Left lung (tissue), 4 donors: ENCODE measurements at regions not wholly inside any gene's neighbourhood (a gene's known extent, or its start where the extent isn't known, plus 50 kb on each side); places are given as distances from the start of the nearest gene placed in this dataset.

Source experiments
- ATAC-seq: fragments of 200-7000 bp; cut with Tn5 transposase; one replicate; pipeline ENCODE4 v1.9.1; 2020; ENCODE audit warnings: moderate library complexity
- DNase-seq, 4 donors: peaks; one replicate each; pipeline ENCODE4 v3.0.0-alpha.2; 2013 to 2020
- H3K27ac ChIP-seq, 2 donors: fragments of 200-600 bp; sonication (generic) in 1 of 2; one replicate each; pipeline versions ENCODE4 v1.5.0 to v1.8.0; 2020 to 2021
- H3K27me3 ChIP-seq, 2 donors: fragments of 200-600 bp; sonication (generic) in 1 of 2; one replicate each; pipeline versions ENCODE4 v1.5.0 to v1.8.0; 2020 to 2021
- H3K36me3 ChIP-seq, 2 donors: fragments of 200-600 bp; sonication (generic) in 1 of 2; one replicate each; pipeline versions ENCODE4 v1.5.0 to v1.8.0; 2020 to 2021
- H3K4me1 ChIP-seq, 2 donors: fragments of 200-600 bp; one replicate each; pipeline ENCODE4 v1.8.0; 2021
- H3K4me3 ChIP-seq, 2 donors: fragments of 200-600 bp; sonication (generic) in 1 of 2; one replicate each; pipeline versions ENCODE4 v1.5.0 to v1.8.0; 2020 to 2021; ENCODE audit warnings: mild to moderate bottlenecking in 1 of 2
- H3K9me3 ChIP-seq, 2 donors: fragments of 200-600 bp; sonication (generic) in 1 of 2; one replicate each; pipeline versions ENCODE4 v1.5.0 to v1.8.0; 2020 to 2021
- intact Hi-C, 2 donors: fragments of 100-400 bp; cut with DNase I; formaldehyde crosslinking; loops; one replicate each; pipeline versions ENCODE4 v1.11.2 to v1.14.2; 2022
- TF ChIP-seq, protein P1 (sequence below), 2 donors: fragments of 200-600 bp; sonication (generic) in 1 of 2; IDR thresholded peaks; one replicate each; pipeline versions ENCODE4 v1.5.0 to v1.8.0; 2021; ENCODE audit warnings: antibody characterized with exemption in 2 of 2
- donor health status: DM: no; HTN: yes; CAD: no.
- donor health status: DM: no; HTN: no; CAD: no.

DNA sequence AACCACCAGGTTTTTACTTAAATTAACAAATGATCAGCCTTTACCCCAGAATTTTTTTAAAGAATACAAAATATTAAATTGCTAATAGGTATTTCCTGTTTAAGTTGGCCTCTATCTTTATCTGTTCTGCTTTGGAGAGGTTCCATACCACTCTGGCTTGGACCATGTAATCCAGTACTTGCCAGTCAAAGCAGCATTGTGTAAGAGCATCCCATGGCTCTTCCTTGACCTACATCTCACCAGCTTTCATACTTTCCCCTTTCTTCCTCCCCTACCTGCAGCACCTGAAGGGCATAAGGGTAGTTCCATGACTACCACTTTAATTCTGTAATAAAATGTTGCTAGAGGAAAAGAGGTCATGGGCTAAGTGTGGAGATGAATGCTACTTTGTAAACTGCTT, 140.8 kb upstream of the MTAP start:
- TF ChIP-seq, protein P1, sequence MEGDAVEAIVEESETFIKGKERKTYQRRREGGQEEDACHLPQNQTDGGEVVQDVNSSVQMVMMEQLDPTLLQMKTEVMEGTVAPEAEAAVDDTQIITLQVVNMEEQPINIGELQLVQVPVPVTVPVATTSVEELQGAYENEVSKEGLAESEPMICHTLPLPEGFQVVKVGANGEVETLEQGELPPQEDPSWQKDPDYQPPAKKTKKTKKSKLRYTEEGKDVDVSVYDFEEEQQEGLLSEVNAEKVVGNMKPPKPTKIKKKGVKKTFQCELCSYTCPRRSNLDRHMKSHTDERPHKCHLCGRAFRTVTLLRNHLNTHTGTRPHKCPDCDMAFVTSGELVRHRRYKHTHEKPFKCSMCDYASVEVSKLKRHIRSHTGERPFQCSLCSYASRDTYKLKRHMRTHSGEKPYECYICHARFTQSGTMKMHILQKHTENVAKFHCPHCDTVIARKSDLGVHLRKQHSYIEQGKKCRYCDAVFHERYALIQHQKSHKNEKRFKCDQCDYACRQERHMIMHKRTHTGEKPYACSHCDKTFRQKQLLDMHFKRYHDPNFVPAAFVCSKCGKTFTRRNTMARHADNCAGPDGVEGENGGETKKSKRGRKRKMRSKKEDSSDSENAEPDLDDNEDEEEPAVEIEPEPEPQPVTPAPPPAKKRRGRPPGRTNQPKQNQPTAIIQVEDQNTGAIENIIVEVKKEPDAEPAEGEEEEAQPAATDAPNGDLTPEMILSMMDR (IDR thresholded peaks at IDR 0.05), result no peak
- ATAC-seq, result no peak
- intact Hi-C loops, result no loop called here
- Histone ChIP-seq H3K4me1 (no peaks in the 10 kb centered on the region), H3K27me3 (peaks cover 0 to 5% of the 10 kb centered on the region in 2 donors), H3K27ac (no peak overlapping the region), H3K36me3 (no peaks in the 10 kb centered on the region), H3K4me3 (no peak overlapping the region), H3K9me3 (no peaks in the 10 kb centered on the region)
- DNase-seq, result no peak

DNA sequence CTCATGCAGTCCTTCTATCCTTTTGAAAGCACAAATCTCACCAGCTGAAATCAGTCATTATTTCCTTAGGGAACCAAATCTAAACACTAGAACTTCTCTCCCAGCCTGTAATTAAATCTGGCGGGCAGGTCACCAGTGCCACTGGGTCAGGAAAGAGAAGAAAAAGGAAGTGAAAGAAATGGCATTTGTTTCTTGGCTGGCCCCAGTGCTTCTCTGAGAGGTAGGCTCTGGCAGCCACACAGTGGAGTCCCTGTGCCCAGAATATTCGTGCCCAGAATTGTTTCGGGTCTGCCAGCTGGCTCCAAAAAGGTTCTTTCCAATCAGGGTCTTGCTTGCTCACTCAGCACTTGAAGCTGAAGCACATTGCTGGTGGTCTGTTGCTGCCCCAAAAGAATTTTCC, 133.9 kb upstream of the MTAP start:
- Histone ChIP-seq H3K27ac (no peak overlapping the region), H3K4me3 (no peak overlapping the region), H3K4me1 (no peaks in the 10 kb centered on the region), H3K36me3 (no peaks in the 10 kb centered on the region), H3K27me3 (no peaks in the 10 kb centered on the region), H3K9me3 (no peaks in the 10 kb centered on the region)
- intact Hi-C loops, result no loop called here
- TF ChIP-seq, protein P1 (IDR thresholded peaks at IDR 0.05), result no peak
- peak in 1 of 4 donors; percentile 6 for DNase-seq
- ATAC-seq, result no peak

DNA sequence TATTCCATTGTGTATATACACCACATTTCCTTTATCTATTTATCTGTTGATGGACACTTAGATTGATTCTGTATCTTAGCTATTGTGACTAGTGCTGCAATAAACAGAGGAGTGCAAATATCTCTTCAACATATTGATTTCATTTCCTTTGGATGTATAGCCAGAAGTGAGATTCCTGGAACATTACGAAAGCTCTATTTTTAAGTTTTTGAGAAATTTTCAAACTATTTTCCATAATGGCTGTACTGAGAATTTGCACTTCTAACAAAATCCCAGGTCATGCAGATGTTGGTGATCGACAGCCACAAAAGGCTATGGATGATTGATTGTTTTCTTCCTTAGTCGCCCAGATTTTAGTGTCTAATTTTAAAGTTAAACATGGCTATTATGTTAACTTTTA, 132.7 kb upstream of the MTAP start:
- H3K36me3 ChIP-seq, result no peaks in the 10 kb centered on the region
- no peak overlapping the region for H3K27ac ChIP-seq
- no peaks in the 10 kb centered on the region for H3K9me3 ChIP-seq
- no peaks in the 10 kb centered on the region for H3K27me3 ChIP-seq
- DNase-seq, result no peak
- intact Hi-C loops, result no loop called here
- ATAC-seq, result no peak
- no peak overlapping the region for H3K4me3 ChIP-seq
- TF ChIP-seq, protein P1 (IDR thresholded peaks at IDR 0.05), result no peak
- no peaks in the 10 kb centered on the region for H3K4me1 ChIP-seq

DNA sequence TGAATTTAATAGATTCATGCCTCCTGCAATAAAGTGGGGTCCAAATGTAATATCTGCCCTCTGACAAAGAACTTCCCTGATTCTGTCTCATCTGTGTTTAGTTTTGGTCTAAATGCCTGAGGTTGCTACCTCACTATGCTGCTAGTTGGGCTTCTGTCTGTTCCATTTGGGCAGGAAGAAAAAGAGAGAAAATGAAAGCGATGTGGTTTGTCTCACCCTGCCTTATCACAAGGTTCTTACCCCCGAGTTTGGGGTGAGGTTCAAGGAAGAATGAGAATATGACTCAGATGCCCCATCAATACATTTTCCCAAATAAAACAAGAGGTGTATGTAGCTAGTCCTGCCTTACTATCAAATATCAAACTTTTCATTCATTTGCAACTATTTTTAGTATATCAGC, 132.1 kb upstream of the MTAP start:
- intact Hi-C loops, result no loop called here
- Histone ChIP-seq H3K36me3 (no peaks in the 10 kb centered on the region), H3K27ac (no peak overlapping the region), H3K4me1 (no peaks in the 10 kb centered on the region), H3K9me3 (no peaks in the 10 kb centered on the region), H3K27me3 (no peaks in the 10 kb centered on the region), H3K4me3 (no peak overlapping the region)
- TF ChIP-seq, protein P1 (IDR thresholded peaks at IDR 0.05), result no peak
- no peak for ATAC-seq
- DNase-seq, result no peak

DNA sequence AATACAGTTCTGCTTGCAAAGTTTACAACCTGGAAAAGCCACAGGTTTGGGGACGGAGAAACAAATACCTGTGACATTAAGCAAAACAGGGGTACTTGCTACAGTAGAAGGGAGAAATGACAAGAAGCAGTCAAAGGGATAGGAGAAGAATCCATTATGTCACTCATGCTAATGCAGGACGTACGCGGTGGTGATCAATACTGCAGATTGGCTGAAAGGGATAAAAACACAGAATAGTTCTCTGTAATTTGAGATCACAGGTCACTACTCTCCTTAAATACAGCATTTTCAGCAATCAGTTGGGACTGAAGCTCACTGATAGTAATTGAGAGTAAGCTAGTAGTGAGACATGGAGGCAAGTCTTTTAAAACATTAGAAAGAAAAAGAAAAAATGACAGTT, 130.3 kb upstream of the MTAP start:
- Histone ChIP-seq H3K27ac (no peak overlapping the region), H3K27me3 (peaks cover 0 to 4% of the 10 kb centered on the region in 2 donors), H3K4me3 (no peak overlapping the region), H3K36me3 (no peaks in the 10 kb centered on the region), H3K4me1 (no peaks in the 10 kb centered on the region), H3K9me3 (no peaks in the 10 kb centered on the region)
- TF ChIP-seq, protein P1 (IDR thresholded peaks at IDR 0.05), result no peak
- DNase-seq (no peak), ATAC-seq (no peak)
- intact Hi-C loops, result no loop called here
